GM19463 (cell line): ENCODE measurements at regions not wholly inside any gene's neighbourhood (a gene's known extent, or its start where the extent isn't known, plus 50 kb on each side); places are given as distances from the start of the nearest gene placed in this dataset.

Experiments
- ATAC-seq: cut with Tn5 transposase; IDR thresholded peaks from one replicate; pipeline ENCODE4 v1.9.1; 2021; ENCODE audit warnings: mild to moderate bottlenecking, moderate library complexity; ENCODE audit not compliant: unreplicated experiment

DNA sequence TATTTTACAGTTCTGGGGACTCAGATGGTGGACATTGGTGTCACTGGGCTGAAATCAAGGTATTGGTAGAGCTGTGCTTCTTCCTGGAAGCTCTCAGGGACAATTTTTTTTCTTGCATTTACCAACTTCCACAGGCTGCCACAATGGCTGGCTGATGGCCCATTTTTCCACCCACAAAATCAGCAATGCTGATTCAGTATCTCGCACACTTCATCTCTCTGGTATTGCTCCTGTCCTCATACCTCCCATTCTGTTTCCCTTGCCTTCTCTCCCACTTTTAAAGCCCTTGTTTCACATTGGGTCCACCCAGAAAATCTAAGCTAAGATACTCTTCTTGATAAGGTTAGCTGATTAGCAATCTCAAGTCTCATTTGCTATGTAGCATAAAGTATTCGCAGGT is 530.9 kb upstream of the POM121L12 start:
- no peak for ATAC-seq

DNA sequence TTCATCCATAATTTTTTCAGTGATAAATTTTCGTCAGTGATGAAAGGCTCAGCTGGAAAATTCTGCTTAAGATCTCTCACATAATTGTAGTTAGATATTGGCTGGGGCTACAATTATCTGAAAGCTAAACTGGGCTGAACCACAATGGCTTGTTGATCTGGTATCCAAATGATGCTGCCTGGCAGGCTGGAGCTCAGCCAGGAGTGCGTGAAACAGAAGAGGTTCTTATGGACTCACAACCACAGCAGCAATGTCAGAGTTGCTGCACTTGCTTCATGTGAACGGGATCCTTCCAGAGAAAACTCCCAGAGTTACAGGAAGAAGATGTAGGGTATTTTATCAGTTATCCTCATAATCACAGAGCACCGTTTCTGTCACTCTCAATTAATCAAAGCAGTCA is 533.2 kb upstream of the POM121L12 start:
- no peak for ATAC-seq

DNA sequence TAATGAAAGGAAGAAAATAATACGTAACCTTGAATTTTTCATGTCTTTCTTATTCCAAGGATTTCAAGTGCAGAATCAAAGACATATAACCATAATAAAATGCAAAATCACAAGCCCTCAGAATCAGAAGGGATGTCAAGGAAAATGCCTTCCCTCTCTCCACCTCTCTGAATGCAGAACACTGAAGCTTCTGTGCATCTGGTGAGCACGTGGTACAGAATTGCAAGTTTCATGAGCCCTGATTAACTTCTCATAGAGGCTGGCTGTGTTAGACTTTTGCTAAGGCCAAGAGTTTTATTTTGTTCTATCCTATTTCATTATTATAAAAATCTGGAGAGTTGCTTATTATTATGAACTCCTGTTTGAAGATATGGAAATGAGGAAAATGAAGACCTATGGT is 533.7 kb upstream of the POM121L12 start:
- no peak for ATAC-seq

DNA sequence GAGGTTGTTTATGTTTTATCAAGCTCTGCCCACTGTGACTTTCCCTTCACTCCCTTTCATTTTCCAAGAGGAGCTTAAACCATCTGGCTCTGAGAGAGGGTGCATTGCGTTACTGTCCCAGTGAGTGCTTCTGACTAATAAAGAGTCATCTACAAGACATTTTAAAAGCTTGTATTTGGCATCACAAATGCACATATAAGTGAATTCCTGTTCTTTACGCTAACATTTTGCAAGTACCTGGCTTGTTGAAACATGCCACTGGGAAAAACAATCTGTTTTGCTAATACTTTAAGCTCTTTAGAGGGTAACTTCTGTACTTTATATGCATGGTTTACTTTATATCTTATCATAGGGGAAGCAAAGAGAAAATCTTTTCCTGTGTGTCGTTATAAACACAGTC is 534.6 kb upstream of the POM121L12 start:
- no peak for ATAC-seq

DNA sequence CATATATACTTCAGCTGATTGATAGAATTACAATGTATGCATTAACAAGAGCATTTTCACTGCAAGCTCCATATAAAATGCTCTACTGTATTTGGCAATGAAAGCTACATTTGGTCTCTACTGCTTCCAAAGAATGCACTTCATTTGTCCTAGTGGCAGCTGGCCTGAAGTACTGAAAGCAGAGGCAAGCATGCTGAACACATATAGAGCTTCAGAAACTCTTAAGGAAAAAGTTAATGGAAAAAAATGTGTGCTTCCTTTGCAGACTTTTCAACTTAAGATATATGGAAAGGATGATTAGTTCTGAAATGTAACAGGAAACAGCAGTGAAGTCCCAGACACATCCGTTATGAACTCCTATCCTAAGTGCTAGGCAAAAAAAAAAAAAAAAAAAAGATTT is 537.1 kb upstream of the POM121L12 start:
- ATAC-seq: no peak

DNA sequence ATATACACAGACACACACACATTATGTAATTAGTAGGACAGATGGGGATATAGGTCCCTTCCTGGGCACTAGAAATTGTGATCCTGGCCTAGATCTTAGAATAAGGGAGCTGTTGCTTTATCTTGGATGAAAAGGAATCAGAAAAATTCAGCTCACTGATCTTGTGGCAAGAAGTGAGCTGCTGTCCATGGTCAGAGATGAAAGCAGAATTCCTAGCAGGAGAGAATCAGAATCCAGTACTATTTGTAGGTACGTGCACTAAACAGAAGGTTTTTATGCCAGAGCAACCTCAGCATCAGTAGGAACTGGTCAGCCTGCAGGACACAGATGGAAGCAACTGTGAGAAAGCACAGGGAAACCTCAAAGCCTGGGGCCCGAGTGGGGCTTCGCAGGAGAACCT is 549.2 kb upstream of the POM121L12 start:
- ATAC-seq: no peak

DNA sequence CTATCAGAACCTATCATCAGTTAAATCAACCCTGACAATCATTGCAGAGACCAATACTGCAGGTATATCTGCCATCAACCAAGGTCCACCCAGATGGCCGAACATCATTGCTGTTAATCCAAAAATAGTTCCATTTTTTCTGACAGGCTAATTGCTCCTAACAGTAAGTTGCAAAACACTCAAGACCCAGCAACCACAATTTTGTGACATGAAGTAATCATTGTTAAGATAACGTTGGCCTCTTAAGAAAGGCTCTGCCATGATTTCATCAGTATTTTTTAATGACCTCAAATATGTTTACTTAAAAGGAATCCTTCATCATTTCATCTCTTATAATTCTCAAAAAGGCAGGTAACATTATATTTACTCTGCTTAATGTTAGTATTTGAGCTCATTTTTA is 553.4 kb upstream of the POM121L12 start:
- no peak for ATAC-seq

DNA sequence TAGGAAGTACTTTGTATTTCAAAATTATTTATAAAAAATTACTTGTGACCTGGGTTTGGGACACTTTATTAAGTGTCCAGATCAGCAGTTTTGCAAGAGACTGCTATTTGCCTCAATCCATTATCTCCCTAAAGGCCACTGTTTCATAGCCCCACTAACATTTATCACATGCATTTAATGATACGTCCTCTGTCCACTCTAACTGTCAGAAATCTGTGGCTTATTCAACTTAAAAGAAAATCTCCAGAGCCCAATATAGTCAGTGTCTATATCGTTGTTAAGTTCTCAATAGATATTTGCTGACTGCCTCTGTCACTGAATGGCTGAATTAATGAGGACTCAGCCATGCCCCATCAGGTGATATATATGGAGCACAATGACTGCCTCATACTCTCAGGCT is 553.9 kb upstream of the POM121L12 start:
- no peak for ATAC-seq

DNA sequence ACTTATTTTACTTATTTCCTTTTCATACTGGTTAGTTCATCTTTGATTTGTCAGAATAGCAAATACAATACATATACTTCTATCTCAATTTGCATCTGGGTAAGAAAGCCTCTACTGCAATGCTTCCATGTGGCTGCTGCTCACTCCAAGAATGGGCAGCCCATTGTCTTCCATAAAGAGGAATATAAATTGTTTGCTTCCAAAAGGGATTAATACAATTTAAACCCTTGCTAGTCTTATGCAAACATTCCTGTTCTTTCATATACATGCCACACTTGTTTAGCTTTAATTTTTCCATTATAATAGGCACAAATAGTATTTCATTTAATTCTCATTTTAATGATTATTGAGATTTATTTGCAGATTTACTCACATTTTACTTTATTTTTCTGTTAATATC is 555.4 kb upstream of the POM121L12 start:
- ATAC-seq: no peak

DNA sequence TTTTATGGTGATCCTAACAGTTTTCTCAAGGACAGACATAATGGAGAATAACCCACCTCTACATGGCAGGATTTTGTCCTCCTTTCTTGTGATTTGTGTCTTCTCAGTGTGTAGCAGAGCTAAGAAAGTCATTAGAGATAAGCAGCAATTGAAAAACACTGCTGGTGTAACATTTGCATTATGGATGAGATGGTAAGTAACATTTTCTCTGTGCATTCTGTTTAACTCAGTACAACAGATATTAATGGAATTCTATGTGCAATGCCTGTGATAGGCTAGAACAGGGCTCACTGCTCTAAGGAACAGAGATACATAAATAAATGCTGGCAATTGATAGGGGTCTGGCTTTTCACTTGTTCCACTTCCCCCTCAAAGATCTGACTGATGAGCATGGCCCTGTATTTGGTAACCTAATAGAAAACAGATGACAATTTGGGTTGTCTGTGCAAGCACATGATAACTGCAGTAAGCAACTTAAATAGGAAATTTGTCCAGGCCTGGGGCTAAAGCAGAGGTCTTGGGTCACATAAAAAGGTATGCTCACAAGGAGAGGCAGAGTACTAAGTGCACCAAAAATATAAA is 560.3 kb upstream of the POM121L12 start:
- ATAC-seq: no peak

DNA sequence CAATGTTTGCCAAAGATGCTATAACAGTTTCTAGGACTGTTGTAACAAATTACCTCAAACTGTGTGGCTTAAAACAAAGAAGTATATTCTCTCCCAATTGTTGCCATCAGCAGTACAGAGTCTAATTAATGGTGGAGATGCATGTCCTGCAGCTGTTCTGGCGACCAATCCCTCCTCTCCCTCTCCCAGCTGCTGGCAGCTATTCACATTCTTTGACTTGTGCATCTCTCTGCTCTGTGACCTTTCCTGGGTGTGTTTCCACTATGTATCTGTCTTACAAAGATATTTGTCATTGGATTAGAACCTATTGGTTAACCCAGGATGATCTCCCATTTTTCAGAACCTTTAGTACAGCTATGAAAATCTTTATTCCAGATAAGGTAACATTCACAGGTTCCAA is 561.7 kb upstream of the POM121L12 start:
- no peak for ATAC-seq

DNA sequence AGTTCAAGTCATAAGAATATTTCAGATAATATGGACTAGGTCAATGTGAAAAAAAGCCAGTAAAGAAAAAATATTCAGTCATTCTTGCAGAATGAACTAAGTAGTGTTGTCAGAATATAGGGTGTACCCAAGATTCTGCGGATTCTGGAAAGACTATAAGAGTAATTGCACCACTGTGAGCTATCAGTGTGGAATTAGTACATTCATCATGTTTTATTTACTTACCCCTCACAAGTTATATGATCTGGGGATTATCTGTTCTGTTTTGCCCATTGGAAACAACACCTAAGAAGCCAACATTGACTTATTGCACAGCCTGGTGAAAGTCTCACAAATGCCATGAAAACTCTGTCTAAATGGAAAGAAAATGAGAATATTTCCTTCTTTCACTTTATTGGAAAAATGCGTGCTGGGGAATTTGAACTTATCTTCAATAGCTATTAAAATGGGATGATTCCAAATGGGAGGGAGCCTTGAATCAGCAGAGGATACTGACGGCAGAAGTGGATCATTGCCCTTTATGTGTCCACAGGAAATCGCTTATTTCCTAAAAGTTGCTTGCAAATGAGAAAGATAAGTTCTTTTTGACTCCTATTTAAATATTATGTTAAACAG is 563.3 kb upstream of the POM121L12 start:
- no peak for ATAC-seq

DNA sequence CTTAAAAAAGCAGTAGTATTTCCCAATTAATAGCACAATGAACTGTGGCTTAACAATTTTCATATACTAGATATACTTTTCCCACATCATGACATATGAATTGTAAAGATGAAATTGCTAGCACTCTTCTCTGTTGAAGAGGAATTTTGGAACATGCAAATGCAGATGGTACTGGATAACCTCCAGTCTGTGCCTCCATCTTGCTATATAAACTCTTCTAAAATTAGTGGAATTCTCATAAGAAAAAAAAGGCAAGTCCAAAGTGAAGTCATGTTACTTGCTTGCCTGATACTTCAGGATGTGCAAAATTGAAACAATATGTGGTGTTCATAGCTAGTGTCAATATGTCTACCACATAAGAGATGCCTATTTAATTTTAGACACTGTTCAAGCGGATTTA is 570.2 kb upstream of the POM121L12 start:
- ATAC-seq: no peak

DNA sequence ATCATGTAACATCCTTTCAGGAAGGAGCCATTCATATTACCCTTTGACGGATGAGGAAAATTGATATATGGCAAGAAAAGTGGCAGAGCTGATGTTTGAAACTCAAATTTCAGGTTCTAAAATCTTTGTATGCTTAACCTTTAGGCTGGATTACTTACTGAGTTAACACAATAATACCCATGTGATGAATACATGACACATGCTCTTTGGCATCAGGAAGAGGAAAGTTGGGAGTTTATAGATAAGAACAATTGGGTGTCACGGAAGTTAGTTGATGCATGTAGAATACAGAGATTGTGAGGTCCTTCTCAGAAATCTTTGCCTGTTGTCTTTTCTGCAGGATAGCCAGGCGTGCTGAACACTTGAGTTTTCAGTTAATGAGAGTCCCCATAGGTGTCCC is 572.1 kb upstream of the POM121L12 start:
- ATAC-seq: no peak

DNA sequence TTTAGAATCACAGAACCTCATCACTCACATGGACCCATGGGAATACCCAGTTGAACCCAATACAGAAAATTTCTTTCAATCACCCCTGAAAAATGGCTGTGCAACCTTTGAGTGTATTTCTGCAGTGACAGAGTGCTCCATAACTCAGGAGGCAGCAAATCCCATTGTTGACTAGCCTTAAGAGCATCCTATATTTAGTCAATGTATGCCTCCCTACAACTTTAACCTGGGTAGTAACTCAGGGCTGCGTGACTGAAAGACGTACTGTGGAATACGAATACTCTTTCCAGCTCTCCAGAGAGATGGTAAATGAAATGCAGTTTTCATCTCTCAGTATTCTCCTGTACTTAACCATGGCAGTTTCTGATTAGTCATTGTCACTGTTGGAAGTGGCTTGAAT is 573.0 kb upstream of the POM121L12 start:
- ATAC-seq: no peak

DNA sequence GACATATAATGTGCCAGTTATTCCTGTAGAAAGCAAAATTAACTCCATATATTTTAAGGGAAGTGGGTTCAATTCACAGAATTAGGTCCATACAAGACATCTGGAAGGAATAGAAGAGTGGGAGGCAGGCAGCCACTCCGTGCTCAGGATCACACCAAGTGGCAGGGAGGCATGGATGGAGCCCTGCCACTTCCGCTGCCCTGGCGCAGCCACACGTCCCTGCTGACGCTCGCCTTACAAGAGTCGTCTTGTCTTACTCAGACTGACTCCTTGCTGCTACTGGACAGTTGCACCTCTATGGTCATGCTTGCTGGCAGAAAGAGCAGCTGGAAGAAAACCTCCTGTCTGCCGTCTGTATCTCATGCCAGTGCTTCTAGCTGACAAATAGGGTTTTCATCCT is 579.9 kb upstream of the POM121L12 start:
- no peak for ATAC-seq

DNA sequence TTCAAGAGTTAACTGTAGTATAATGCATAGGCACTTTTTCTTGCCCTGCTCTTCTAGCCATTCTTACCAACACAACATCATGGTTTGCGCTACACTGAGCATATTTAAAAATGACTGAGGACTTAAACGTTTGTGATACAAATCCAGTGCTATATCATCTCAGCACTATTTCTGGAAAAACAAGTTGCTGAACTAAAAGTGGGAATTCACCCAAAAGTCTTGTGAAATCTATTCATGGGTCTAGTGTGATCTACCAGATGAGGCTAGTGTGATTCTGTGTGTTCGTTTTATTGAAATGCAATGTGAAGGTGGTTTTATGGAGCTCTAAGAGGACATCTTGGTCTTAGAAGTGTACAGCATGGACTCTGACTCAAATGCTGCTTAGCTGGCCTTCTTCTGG is 584.6 kb upstream of the POM121L12 start:
- no peak for ATAC-seq

DNA sequence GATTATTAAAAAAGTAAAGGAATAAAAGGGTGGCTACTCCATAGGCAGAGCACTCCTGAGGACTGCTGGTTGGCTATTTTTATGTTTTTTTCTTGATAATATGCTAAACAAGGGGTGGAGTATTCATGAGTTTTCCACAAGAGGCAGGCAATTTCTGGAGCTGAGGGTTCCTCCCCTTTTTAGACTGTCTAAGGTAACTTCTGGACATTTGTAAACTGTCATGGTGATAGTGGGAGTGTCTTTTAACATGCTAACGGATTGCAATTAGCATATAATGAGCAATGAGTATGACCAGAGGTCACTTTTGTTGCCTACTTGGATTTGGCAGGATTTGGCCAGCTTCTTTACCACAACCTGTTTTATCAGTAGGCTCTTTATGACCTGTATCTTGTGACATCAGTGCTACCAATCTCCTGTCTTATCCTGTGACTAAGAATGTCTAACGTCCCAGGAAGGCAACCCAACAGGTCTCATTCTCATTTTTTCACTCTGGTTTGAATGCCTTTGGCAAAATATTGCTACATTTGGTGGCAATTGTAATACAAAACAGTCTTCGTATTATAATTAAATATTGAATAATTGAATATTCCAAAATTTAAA is 587.8 kb upstream of the POM121L12 start:
- no peak for ATAC-seq

DNA sequence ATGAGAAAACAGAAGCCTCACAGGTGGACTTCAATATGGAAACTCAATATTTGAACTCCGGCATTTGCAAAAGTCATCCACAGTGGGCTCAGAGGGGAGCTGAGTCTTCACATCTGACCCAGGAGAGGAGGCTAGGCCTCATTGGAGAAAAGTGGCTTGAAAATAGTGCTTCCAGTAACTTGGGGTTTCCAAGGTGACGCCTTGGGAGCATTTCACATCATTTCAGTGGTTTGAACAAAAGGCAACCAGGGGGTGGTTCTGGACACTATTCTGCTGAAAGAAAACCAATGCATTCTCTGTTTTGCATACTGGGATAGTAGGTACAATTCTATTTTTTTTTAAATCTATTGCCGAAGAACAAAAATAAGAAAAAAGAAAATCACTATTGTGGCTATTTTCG is 599.2 kb upstream of the POM121L12 start:
- ATAC-seq: no peak

DNA sequence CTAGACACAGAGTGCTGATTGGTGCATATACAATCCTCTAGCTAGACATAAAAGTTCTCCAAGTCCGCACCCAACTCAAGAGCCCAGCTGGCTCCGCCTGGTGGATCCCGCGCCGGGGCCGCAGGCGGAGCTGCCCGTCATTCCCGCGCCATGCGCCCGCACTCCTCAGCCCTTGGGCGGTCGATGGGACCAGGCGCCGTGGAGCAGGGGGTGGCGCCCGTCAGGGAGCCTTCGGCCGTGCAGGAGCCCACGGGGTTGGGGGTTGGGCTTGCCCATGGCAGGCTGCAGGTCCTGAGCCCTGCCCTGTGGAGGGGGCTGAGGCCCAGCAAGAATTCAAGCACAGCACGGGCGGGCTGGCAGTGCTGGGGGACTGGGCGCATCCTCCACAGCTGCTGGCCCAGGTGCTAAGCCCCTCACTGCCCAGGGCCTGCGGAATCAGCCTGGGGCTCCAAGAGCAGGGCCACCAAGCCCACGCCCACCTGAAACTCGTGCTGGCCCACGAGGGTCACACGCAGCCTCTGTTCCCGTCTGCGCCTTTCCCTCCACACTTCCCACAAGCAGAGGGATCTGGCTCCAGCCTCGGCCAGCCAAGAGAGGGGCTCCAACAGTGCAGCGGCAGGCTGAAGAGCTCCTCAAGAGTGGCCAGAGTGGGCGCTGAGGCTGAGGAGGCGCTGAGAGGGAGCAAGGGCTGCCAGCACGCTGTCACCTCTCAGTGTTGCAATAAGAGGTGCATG is 604.2 kb upstream of the POM121L12 start:
- ATAC-seq: no peak

DNA sequence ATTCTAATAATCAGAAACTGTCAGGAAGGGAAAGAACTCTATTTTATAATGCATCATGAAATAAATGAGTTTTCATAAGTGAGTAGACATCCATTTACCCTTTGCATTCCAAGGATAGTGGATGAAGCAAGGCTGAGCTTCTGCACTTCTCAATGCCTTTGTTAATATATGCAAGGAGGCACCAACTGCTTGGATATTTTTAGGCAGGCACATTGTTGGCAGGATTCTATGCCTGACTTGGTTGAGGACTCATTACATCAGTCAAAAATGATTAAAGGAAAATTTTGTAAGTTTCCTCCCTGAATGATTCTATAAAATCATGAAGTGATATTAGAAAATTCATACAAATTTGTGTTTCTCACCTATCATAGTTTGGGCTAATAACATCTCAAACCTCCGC is 612.2 kb upstream of the POM121L12 start:
- ATAC-seq: no peak

DNA sequence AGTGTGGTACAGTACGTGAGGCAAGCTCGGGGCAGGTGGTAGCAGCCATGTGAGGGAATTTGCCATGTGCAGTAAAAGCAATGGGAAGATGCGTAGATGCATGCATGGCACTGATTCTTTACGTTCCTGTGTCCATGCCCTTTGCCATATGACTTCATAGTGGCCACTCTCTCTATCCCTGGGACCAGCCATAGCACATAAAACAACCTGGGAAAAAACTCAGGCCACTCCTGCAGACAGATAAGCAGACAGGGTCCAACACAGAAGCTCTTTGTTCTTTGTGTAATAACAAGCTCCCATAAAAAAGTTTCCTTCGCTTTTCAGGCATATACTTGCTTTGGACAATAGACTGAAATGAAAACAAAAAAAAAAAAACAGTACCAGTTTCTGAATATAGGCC is 622.4 kb upstream of the POM121L12 start:
- ATAC-seq: no peak
